ENCODE measurements at regions not wholly inside any gene's neighbourhood (a gene's known extent, or its start where the extent isn't known, plus 50 kb on each side); places are given as distances from the start of the nearest gene placed in this dataset.

GRCh38 chr6:120785459-120786086 lies 548.7 kb downstream of the TBC1D32 start:
- H3K4me1 ChIP-seq (replicated peaks in 1 of 4; ENCODE audit: control insufficient read depth in 3 of 4, insufficient read depth in 4 of 4, low read length in 3 of 4), result no peaks in the 10 kb centered on the region
- FAIRE-seq (no peak), DNase-seq (ENCODE audit: low read depth in 1 of 2, low spot score in 2 of 2) (no peak)
- no peak overlapping the region for H2BK15ac ChIP-seq (ENCODE audit: low read length)
- H3K9ac ChIP-seq (replicated peaks in 1 of 4; ENCODE audit: extremely low read depth in 1 of 4, low read depth in 3 of 4, low read length in 3 of 4), result no peak overlapping the region
- ChIA-PET CTCF (ENCODE audit: partially characterized antibody) (no interaction called here), POLR2A (ENCODE audit: partially characterized antibody) (no interaction called here)
- no peaks in the 10 kb centered on the region for H3K9me3 ChIP-seq (ENCODE audit: insufficient read depth in 2 of 2, low read depth in 1 of 2, low read length in 1 of 2)
- H3K14ac ChIP-seq (ENCODE audit: insufficient read length), result no peak overlapping the region
- H2BK120ac ChIP-seq (replicated peaks; ENCODE audit: low read depth, low read length), result no peak overlapping the region
- H3K27ac ChIP-seq (ENCODE audit: low read depth, low read length), result no peak overlapping the region
- no peaks in the 10 kb centered on the region for H4K20me1 ChIP-seq (replicated peaks in 1 of 2; ENCODE audit: control insufficient read depth in 1 of 2, insufficient read depth in 2 of 2, low read length in 2 of 2)
- no peak overlapping the region for H3K4me2 ChIP-seq (ENCODE audit: insufficient read depth in 1 of 2, low read depth in 2 of 2, low read length in 2 of 2)
- no peak overlapping the region for H4K8ac ChIP-seq (ENCODE audit: extremely low read depth, insufficient read depth, low read length)
- no peak overlapping the region for H2AK5ac ChIP-seq (ENCODE audit: low read depth, low read length)
- no peak overlapping the region for H4K5ac ChIP-seq (ENCODE audit: insufficient read length, low read depth, low read length)
- H4K91ac ChIP-seq (replicated peaks; ENCODE audit: insufficient read length, low read length), result no peak overlapping the region
- no peak for TF ChIP-seq RBBP5 (IDR thresholded peaks at IDR 0.05; ENCODE audit: borderline replicate concordance, low read depth, low read length)
- no peak for TF ChIP-seq CBX5 (IDR thresholded peaks at IDR 0.05; ENCODE audit: low read depth, low read length)
- TF ChIP-seq HDAC6 (IDR thresholded peaks at IDR 0.05; ENCODE audit: low read depth, low read length), result no peak
- TF ChIP-seq SAP30 (IDR thresholded peaks at IDR 0.05; ENCODE audit: insufficient read depth, insufficient replicate concordance, low read length), result no peak
- no peak for TF ChIP-seq E2F6 (IDR thresholded peaks at IDR 0.05)
- TF ChIP-seq TEAD4 (IDR thresholded peaks at IDR 0.05; ENCODE audit: low read depth, low read length), result no peak
- no peaks in the 10 kb centered on the region for H3K27me3 ChIP-seq (replicated peaks in 1 of 4; ENCODE audit: control insufficient read depth in 3 of 4, extremely low read depth in 1 of 4, insufficient read depth in 3 of 4, low read length in 3 of 4)
- H2AFZ ChIP-seq (ENCODE audit: low read length), result no peak overlapping the region
- H3K4me3 ChIP-seq (ENCODE audit: extremely low read depth in 1 of 4, insufficient read depth in 2 of 4, low read depth in 3 of 4, low read length in 4 of 4), result no peak overlapping the region
- no peak overlapping the region for H2BK12ac ChIP-seq (ENCODE audit: low read depth, low read length)
- no peaks in the 10 kb centered on the region for H3K23me2 ChIP-seq (ENCODE audit: low read depth, low read length)
- no peak overlapping the region for H3K18ac ChIP-seq (ENCODE audit: extremely low read depth, low read length)
- H3K23ac ChIP-seq (ENCODE audit: insufficient read length), result no peak overlapping the region
- H3K4ac ChIP-seq (replicated peaks; ENCODE audit: insufficient read length, low read depth, low read length), result no peak overlapping the region
- H3K79me1 ChIP-seq (ENCODE audit: low read depth, low read length), result no peaks in the 10 kb centered on the region
- no peaks in the 10 kb centered on the region for H3K36me3 ChIP-seq (ENCODE audit: control insufficient read depth in 2 of 4, insufficient read depth in 4 of 4, low read length in 3 of 4)
- H3K56ac ChIP-seq (replicated peaks; ENCODE audit: insufficient read length, low read depth, low read length), result no peak overlapping the region
- H3K79me2 ChIP-seq (ENCODE audit: control insufficient read depth in 1 of 2, insufficient read depth in 2 of 2, low read length in 2 of 2), result no peaks in the 10 kb centered on the region
- no peak overlapping the region for H2BK20ac ChIP-seq (ENCODE audit: low read length)
- H2BK5ac ChIP-seq (ENCODE audit: low read depth, low read length), result no peak overlapping the region
- 88% methylated on average over 6 of the region's 7 CpGs; no CpG with 5 or more reads in 1 of the 2 experiments for WGBS, 2 experiments (ENCODE audit: extremely low coverage in 1 of 2, insufficient coverage in 1 of 2, insufficient read length in 1 of 2, insufficient replicate concordance in 2 of 2, low coverage in 1 of 2, low lambda C conversion rate in 2 of 2, missing lambda C conversion rate in 1 of 2)
